GDM1 (cell line): ENCODE measurements at regions not wholly inside any gene's neighbourhood (a gene's known extent, or its start where the extent isn't known, plus 50 kb on each side); places are given as distances from the start of the nearest gene placed in this dataset.
"Not testable (repeated sequence)": the region's sequence is repeated elsewhere in the genome, so short reads cannot be mapped to it uniquely, and the experiment has no call there.

Source experiments
- DNase-seq: peaks from one replicate; lab custom pipeline; 2025; lab: John Stamatoyannopoulos, UW

GRCh38 chr1:99444211-99444927, 180.1 kb downstream of the PLPPR4 start:
- DNase-seq, result not testable (repeated sequence)

- no peak for DNase-seq
These were observed 180.8 kb downstream of the PLPPR4 start for GRCh38 chr1:99445071-99445470.

- DNase-seq, result no peak
These were observed 181.2 kb downstream of the PLPPR4 start for GRCh38 chr1:99445486-99445885.

- no peak for DNase-seq
These were observed 183.4 kb downstream of the PLPPR4 start for GRCh38 chr1:99447721-99448120.

- DNase-seq, result no peak
These were observed 190.2 kb upstream of the PALMD start for GRCh38 chr1:99455760-99456159.

- DNase-seq, result no peak
These were observed 189.4 kb upstream of the PALMD start for GRCh38 chr1:99456536-99456935.

- DNase-seq, result no peak
These were observed 188.3 kb upstream of the PALMD start for GRCh38 chr1:99457381-99458165.

- DNase-seq, result no peak
These were observed 184.4 kb upstream of the PALMD start for GRCh38 chr1:99461499-99461898.

GRCh38 chr1:99464738-99465137, 181.2 kb upstream of the PALMD start:
- DNase-seq, result no peak

GRCh38 chr1:99465176-99465900, 180.6 kb upstream of the PALMD start:
- no peak for DNase-seq

- no peak for DNase-seq
These were observed 178.3 kb upstream of the PALMD start for GRCh38 chr1:99467645-99468044.

GRCh38 chr1:99469550-99469971, 176.4 kb upstream of the PALMD start:
- no peak for DNase-seq

- no peak for DNase-seq
These were observed 173.0 kb upstream of the PALMD start for GRCh38 chr1:99472893-99473292.

- DNase-seq, result no peak
These were observed 171.5 kb upstream of the PALMD start for GRCh38 chr1:99474350-99474893.

- no peak for DNase-seq
These were observed 169.9 kb upstream of the PALMD start for GRCh38 chr1:99476058-99476457.

- peak; percentile 9 for DNase-seq
These were observed 164.4 kb upstream of the PALMD start for GRCh38 chr1:99481391-99481996.

- no peak for DNase-seq
These were observed 163.6 kb upstream of the PALMD start for GRCh38 chr1:99482286-99482685.

- DNase-seq, result no peak
These were observed 163.2 kb upstream of the PALMD start for GRCh38 chr1:99482750-99483149.

GRCh38 chr1:99490031-99490430, 155.9 kb upstream of the PALMD start:
- no peak for DNase-seq

- DNase-seq, result no peak
These were observed 149.8 kb upstream of the PALMD start for GRCh38 chr1:99496067-99496466.

GRCh38 chr1:99497690-99498089, 148.2 kb upstream of the PALMD start:
- no peak for DNase-seq

- DNase-seq, result no peak
These were observed 145.4 kb upstream of the PALMD start for GRCh38 chr1:99500541-99500940.
